Fibroblast of lung (primary cell): ENCODE measurements at regions not wholly inside any gene's neighbourhood (a gene's known extent, or its start where the extent isn't known, plus 50 kb on each side); places are given as distances from the start of the nearest gene placed in this dataset.

Experiments
- DNase-seq, 2 donors: peaks; one replicate each; pipeline versions ENCODE4 v3.0.0 to v3.0.0-alpha.2; 2010; ENCODE audit warnings: low read depth in 2 of 2
- H2AFZ ChIP-seq: 2 replicates; pipeline ENCODE4 v1.5.1; 2012; ENCODE audit warnings: low read length, control low read depth, inconsistent platforms
- H3K27ac ChIP-seq: 2 replicates; pipeline ENCODE4 v1.5.1; 2011; ENCODE audit warnings: low read length, control low read depth; ENCODE audit not compliant: insufficient read depth
- H3K27me3 ChIP-seq: 2 replicates; pipeline ENCODE4 v1.5.1; 2011; ENCODE audit warnings: mild to moderate bottlenecking, low read length; ENCODE audit not compliant: control insufficient read depth, insufficient read depth
- H3K36me3 ChIP-seq: 2 replicates; pipeline ENCODE4 v1.5.1; 2011; ENCODE audit warnings: low read length; ENCODE audit not compliant: control insufficient read depth, insufficient read depth
- H3K4me1 ChIP-seq: 2 replicates; pipeline ENCODE4 v1.5.1; 2011; ENCODE audit warnings: low read length; ENCODE audit not compliant: control insufficient read depth, insufficient read depth; ENCODE audit errors: extremely low read depth
- H3K4me2 ChIP-seq: 2 replicates; pipeline ENCODE4 v1.5.1; 2011; ENCODE audit warnings: low read length, control low read depth; ENCODE audit not compliant: insufficient read depth; ENCODE audit errors: extremely low read depth
- H3K4me3 ChIP-seq, 4 experiments: fragments of 200-600 bp in 1 of 4; sonication (generic) in 1 of 4; replicated peaks in 1 of 4; 2 replicates each; pipeline ENCODE4 v1.5.1; 2011 to 2016; ENCODE audit warnings: low read length in 4 of 4, low read depth in 3 of 4, mild to moderate bottlenecking in 3 of 4, control low read depth in 2 of 4, inconsistent platforms in 1 of 4, mixed read lengths in 1 of 4; ENCODE audit not compliant: insufficient read depth in 1 of 4; ENCODE audit errors: control extremely low read depth in 1 of 4
- H3K79me2 ChIP-seq: 2 replicates; pipeline ENCODE4 v1.5.1; 2012; ENCODE audit warnings: mild to moderate bottlenecking, low read length, inconsistent platforms; ENCODE audit not compliant: control insufficient read depth, insufficient read depth
- H3K9ac ChIP-seq: 2 replicates; pipeline ENCODE4 v1.5.1; 2011; ENCODE audit warnings: mild to moderate bottlenecking, low read length, control low read depth; ENCODE audit not compliant: insufficient read depth
- H3K9me3 ChIP-seq: 2 replicates; pipeline ENCODE4 v1.5.1; 2012; ENCODE audit warnings: low read depth, low read length; ENCODE audit not compliant: control insufficient read depth, insufficient read depth
- H4K20me1 ChIP-seq: 2 replicates; pipeline ENCODE4 v1.5.1; 2011; ENCODE audit warnings: low read length; ENCODE audit not compliant: control insufficient read depth, insufficient read depth; ENCODE audit errors: extremely low read depth
- EZH2 ChIP-seq: IDR thresholded peaks from 2 replicates; pipeline ENCODE4 v1.5.1; 2012; ENCODE audit warnings: low read length, control low read depth, mild to moderate bottlenecking; ENCODE audit errors: missing control alignments
- TF ChIP-seq, protein P1 (sequence below), 2 donors: IDR thresholded peaks in 1 of 2; conservative IDR thresholded peaks in 1 of 2; 1 replicate in 1 of 2; 2 replicates in 1 of 2; pipeline ENCODE4 v1.5.1; 2011 to 2012; ENCODE audit warnings: low read length in 2 of 2, control low read depth in 1 of 2, inconsistent platforms in 1 of 2, low read depth in 1 of 2, mild to moderate bottlenecking in 1 of 2

GRCh38 chr19:28314756-28315155 is 898.2 kb downstream of the UQCRFS1 start:
- Histone ChIP-seq H3K4me3 (no peak overlapping the region), H3K4me1 (no peaks in the 10 kb centered on the region), H3K36me3 (no peaks in the 10 kb centered on the region), H3K27me3 (no peaks in the 10 kb centered on the region), H3K79me2 (no peaks in the 10 kb centered on the region), H3K9me3 (no peaks in the 10 kb centered on the region), H4K20me1 (no peaks in the 10 kb centered on the region), H3K9ac (no peak overlapping the region), H3K4me2 (no peak overlapping the region), H2AFZ (no peak overlapping the region), H3K27ac (no peak overlapping the region)
- DNase-seq, result peak in 1 of 2 donors; percentile 67
- TF ChIP-seq, protein P1, sequence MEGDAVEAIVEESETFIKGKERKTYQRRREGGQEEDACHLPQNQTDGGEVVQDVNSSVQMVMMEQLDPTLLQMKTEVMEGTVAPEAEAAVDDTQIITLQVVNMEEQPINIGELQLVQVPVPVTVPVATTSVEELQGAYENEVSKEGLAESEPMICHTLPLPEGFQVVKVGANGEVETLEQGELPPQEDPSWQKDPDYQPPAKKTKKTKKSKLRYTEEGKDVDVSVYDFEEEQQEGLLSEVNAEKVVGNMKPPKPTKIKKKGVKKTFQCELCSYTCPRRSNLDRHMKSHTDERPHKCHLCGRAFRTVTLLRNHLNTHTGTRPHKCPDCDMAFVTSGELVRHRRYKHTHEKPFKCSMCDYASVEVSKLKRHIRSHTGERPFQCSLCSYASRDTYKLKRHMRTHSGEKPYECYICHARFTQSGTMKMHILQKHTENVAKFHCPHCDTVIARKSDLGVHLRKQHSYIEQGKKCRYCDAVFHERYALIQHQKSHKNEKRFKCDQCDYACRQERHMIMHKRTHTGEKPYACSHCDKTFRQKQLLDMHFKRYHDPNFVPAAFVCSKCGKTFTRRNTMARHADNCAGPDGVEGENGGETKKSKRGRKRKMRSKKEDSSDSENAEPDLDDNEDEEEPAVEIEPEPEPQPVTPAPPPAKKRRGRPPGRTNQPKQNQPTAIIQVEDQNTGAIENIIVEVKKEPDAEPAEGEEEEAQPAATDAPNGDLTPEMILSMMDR (conservative IDR thresholded peaks at IDR 0.05 in 1 of 2, IDR thresholded peaks at IDR 0.05 in 1 of 2; ENCODE audit: low read depth in 1 of 2, low read length in 2 of 2), result no peak
- no peak for TF ChIP-seq EZH2

- Histone ChIP-seq H3K79me2 (no peaks in the 10 kb centered on the region), H3K4me1 (no peaks in the 10 kb centered on the region), H3K9ac (no peak overlapping the region), H3K36me3 (no peaks in the 10 kb centered on the region), H3K9me3 (no peaks in the 10 kb centered on the region), H3K4me3 (no peak overlapping the region), H3K27ac (no peak overlapping the region), H3K4me2 (no peak overlapping the region), H4K20me1 (no peaks in the 10 kb centered on the region), H3K27me3 (no peaks in the 10 kb centered on the region), H2AFZ (no peak overlapping the region)
- no peak for TF ChIP-seq EZH2
- TF ChIP-seq, protein P1 (conservative IDR thresholded peaks at IDR 0.05 in 1 of 2, IDR thresholded peaks at IDR 0.05 in 1 of 2; ENCODE audit: low read depth in 1 of 2, low read length in 2 of 2), result no peak
- no peak for DNase-seq
Measured at GRCh38 chr19:28314287-28314686, 898.7 kb downstream of the UQCRFS1 start.

GRCh38 chr19:28313633-28314032 is 899.3 kb downstream of the UQCRFS1 start:
- Histone ChIP-seq H3K9ac (no peak overlapping the region), H3K36me3 (no peaks in the 10 kb centered on the region), H4K20me1 (no peaks in the 10 kb centered on the region), H2AFZ (no peak overlapping the region), H3K27me3 (no peaks in the 10 kb centered on the region), H3K27ac (no peak overlapping the region), H3K4me2 (no peak overlapping the region), H3K4me3 (no peak overlapping the region), H3K4me1 (no peaks in the 10 kb centered on the region), H3K9me3 (no peaks in the 10 kb centered on the region), H3K79me2 (no peaks in the 10 kb centered on the region)
- peak; percentile 2 to 99 for DNase-seq
- TF ChIP-seq, protein P1 (conservative IDR thresholded peaks at IDR 0.05 in 1 of 2, IDR thresholded peaks at IDR 0.05 in 1 of 2; ENCODE audit: low read depth in 1 of 2, low read length in 2 of 2), result no peak
- TF ChIP-seq EZH2, result no peak
